Endothelial cell of umbilical vein (primary cell): ENCODE measurements at regions not wholly inside any gene's neighbourhood (a gene's known extent, or its start where the extent isn't known, plus 50 kb on each side); places are given as distances from the start of the nearest gene placed in this dataset.

ENCODE experiments used
- BruUV-seq: library from RNA; stranded (reverse); fragments of 400-500 nt; replicated peaks from 2 replicates; lab custom pipeline; 2021; lab: Mats Ljungman, UMichigan
- CTCF ChIA-PET: fragments of 300-600, 350-600 bp; sonication (Branson Sonifier 250); formaldehyde crosslinking; loops from one replicate; lab custom pipeline; 2021; ENCODE audit warnings: antibody characterized with exemption, inconsistent platforms; lab: Charles Lee
- POLR2A ChIA-PET: fragments of 300-600, 350-600 bp; sonication (Branson Sonifier 250); formaldehyde crosslinking; loops from one replicate; lab custom pipeline; 2021; ENCODE audit warnings: antibody characterized with exemption, inconsistent platforms; lab: Charles Lee
- DNase-seq: peaks from one replicate; pipeline ENCODE4 v3.0.0-alpha.2; 2011; ENCODE audit warnings: low read depth, low spot score
- FAIRE-seq: peaks from 2 replicates; lab custom pipeline; 2011; peaks lifted over from hg19 to GRCh38; lab: Jason Lieb, UNC
- H2AFZ ChIP-seq: 2 replicates; pipeline ENCODE4 v1.6.0; 2012; ENCODE audit warnings: low read depth, low read length, control low read depth, inconsistent platforms
- H3K27ac ChIP-seq: 2 replicates; pipeline ENCODE4 v1.5.1; 2011; ENCODE audit warnings: low read depth, mild to moderate bottlenecking, control low read depth, low read length, moderate library complexity; ENCODE audit not compliant: insufficient read depth
- H3K27me3 ChIP-seq, 2 experiments: 2 replicates each; pipeline versions ENCODE4 v1.6.0 to v1.6.1; 2011; ENCODE audit warnings: low read length in 2 of 2, mixed read lengths in 1 of 2; ENCODE audit not compliant: control insufficient read depth in 2 of 2, insufficient read depth in 2 of 2
- H3K36me3 ChIP-seq, 2 experiments: 2 replicates in 1 of 2; 3 replicates in 1 of 2; pipeline ENCODE4 v1.5.1; 2011; ENCODE audit warnings: low read length in 2 of 2, mild to moderate bottlenecking in 1 of 2, moderate library complexity in 1 of 2; ENCODE audit not compliant: control insufficient read depth in 2 of 2, insufficient read depth in 2 of 2; ENCODE audit errors: extremely low read depth in 1 of 2
- H3K4me1 ChIP-seq: 3 replicates; pipeline ENCODE4 v1.5.1; 2011; ENCODE audit warnings: mild to moderate bottlenecking, low read length; ENCODE audit not compliant: control insufficient read depth, insufficient read depth; ENCODE audit errors: extremely low read depth
- H3K4me2 ChIP-seq: 2 replicates; pipeline ENCODE4 v1.6.1; 2011; ENCODE audit warnings: low read length, control low read depth, mixed read lengths; ENCODE audit not compliant: insufficient read depth
- H3K4me3 ChIP-seq, 3 experiments: fragments of 200-600 bp in 1 of 3; sonication (generic), shearing (Covaris generic) in 1 of 3; replicated peaks in 1 of 3; 2 replicates each; pipeline ENCODE4 v1.5.1; 2011 to 2016; ENCODE audit warnings: control low read depth in 3 of 3, low read length in 3 of 3, mild to moderate bottlenecking in 2 of 3, inconsistent platforms in 1 of 3, low read depth in 1 of 3, moderate library complexity in 1 of 3; ENCODE audit not compliant: insufficient read depth in 1 of 3
- H3K79me2 ChIP-seq: 2 replicates; pipeline ENCODE4 v1.6.0; 2012; ENCODE audit warnings: low read length, inconsistent platforms; ENCODE audit not compliant: control insufficient read depth, insufficient read depth
- H3K9ac ChIP-seq: replicated peaks from 2 replicates; pipeline ENCODE3; 2011; ENCODE audit warnings: low read length, control low read depth; ENCODE audit not compliant: insufficient read depth; ENCODE audit errors: extremely low read depth
- H3K9me1 ChIP-seq: replicated peaks from 3 replicates; pipeline ENCODE4 v1.6.0; 2011; ENCODE audit warnings: mild to moderate bottlenecking, low read length; ENCODE audit not compliant: control insufficient read depth, insufficient read depth; ENCODE audit errors: extremely low read depth
- H3K9me3 ChIP-seq: replicated peaks from 2 replicates; pipeline ENCODE4 v1.5.1; 2012; ENCODE audit warnings: low read length, inconsistent platforms; ENCODE audit not compliant: control insufficient read depth, insufficient read depth
- H4K20me1 ChIP-seq: replicated peaks from 2 replicates; pipeline ENCODE3; 2011; ENCODE audit warnings: mild to moderate bottlenecking, low read length; ENCODE audit not compliant: control insufficient read depth, insufficient read depth; ENCODE audit errors: extremely low read depth
- dilution Hi-C: fragments of 300-500 bp; cut with MboI; formaldehyde crosslinking; loops from one replicate; pipeline ENCODE4 v1.15.0; 2019; ENCODE audit warnings: low sequenced_read_pairs; ENCODE audit not compliant: extremely low pct_ligation_motif_present
- intact Hi-C: fragments of 100-400 bp; cut with micrococcal nuclease; formaldehyde crosslinking; loops from one replicate; pipeline ENCODE4 v1.10.0; 2022
- TF ChIP-seq, protein P1 (sequence below): IDR thresholded peaks from 2 replicates; pipeline ENCODE4 v1.6.1; 2011; ENCODE audit not compliant: insufficient read depth, insufficient read length
- TF ChIP-seq, protein P2 (sequence below), 2 donors: IDR thresholded peaks; 1 replicate in 1 of 2; 2 replicates in 1 of 2; pipeline ENCODE4 v1.5.1; 2011; ENCODE audit warnings: low read length in 2 of 2, mild to moderate bottlenecking in 2 of 2, moderate library complexity in 2 of 2, control low read depth in 1 of 2, inconsistent platforms in 1 of 2, low read depth in 1 of 2; ENCODE audit not compliant: insufficient read depth in 1 of 2; ENCODE audit errors: extremely low read depth in 1 of 2

DNA sequence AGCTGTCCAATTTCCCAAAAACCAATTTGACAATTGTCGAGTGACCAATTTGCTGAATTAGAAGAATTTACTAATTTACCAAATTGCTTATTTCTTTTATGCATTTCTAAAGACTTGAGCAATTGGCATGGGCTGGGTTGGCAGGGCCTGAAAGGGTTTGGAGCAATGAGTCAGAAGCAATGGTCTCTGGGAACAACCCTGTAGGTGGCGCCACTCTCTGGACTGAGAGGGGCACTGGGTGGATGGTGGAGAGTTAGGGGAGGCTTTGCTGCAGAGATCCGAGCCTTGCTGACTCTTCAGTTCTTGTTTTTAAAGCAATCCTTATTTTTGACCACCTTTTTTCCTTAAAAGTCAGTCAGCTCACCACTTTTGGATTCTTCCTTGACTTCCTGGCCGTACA is 71.5 kb upstream of the RPS23 start:
- H3K4me2 ChIP-seq, result no peak overlapping the region
- FAIRE-seq, result no peak
- CTCF ChIA-PET, result interaction anchor here (0.9 to 2.4 kb wide), 8 partner anchors 15 to 1215 kb away, joined by 3 to 12 read pairs (median 4); no protein-coding TSS in a partner anchor

More for the DNA sequence above, 71.5 kb upstream of the RPS23 start:
- Histone ChIP-seq H3K4me1 (peaks cover 17% of the 10 kb centered on the region), H3K36me3 (no peaks in the 10 kb centered on the region), H4K20me1 (no peaks in the 10 kb centered on the region), H3K27ac (no peak overlapping the region), H2AFZ (no peak overlapping the region), H3K9ac (no peak overlapping the region), H3K9me1 (no peaks in the 10 kb centered on the region), H3K4me3 (no peak overlapping the region), H3K9me3 (no peaks in the 10 kb centered on the region), H3K79me2 (no peaks in the 10 kb centered on the region), H3K27me3 (peaks cover 0 to 2% of the 10 kb centered on the region in 2 experiments)
- no peak for DNase-seq
- POLR2A ChIA-PET, result no interaction called here
- intact Hi-C loops, result loop anchor here (5.0 kb wide), 1 partner anchor 1363 kb away; no protein-coding TSS in a partner anchor
- TF ChIP-seq, protein P1, sequence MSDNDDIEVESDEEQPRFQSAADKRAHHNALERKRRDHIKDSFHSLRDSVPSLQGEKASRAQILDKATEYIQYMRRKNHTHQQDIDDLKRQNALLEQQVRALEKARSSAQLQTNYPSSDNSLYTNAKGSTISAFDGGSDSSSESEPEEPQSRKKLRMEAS, result no peak
- TF ChIP-seq, protein P2, sequence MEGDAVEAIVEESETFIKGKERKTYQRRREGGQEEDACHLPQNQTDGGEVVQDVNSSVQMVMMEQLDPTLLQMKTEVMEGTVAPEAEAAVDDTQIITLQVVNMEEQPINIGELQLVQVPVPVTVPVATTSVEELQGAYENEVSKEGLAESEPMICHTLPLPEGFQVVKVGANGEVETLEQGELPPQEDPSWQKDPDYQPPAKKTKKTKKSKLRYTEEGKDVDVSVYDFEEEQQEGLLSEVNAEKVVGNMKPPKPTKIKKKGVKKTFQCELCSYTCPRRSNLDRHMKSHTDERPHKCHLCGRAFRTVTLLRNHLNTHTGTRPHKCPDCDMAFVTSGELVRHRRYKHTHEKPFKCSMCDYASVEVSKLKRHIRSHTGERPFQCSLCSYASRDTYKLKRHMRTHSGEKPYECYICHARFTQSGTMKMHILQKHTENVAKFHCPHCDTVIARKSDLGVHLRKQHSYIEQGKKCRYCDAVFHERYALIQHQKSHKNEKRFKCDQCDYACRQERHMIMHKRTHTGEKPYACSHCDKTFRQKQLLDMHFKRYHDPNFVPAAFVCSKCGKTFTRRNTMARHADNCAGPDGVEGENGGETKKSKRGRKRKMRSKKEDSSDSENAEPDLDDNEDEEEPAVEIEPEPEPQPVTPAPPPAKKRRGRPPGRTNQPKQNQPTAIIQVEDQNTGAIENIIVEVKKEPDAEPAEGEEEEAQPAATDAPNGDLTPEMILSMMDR (IDR thresholded peaks at IDR 0.05; ENCODE audit: extremely low read depth in 1 of 2, insufficient read depth in 1 of 2, low read depth in 1 of 2, low read length in 2 of 2), result peak; percentile 46 to 57
- dilution Hi-C loops, result no loop called here
- no TSS peak for BruUV-seq
